NCI-H82 treated with DMSO at 0.1 percent for 48 hours (cell line): ENCODE measurements at regions not wholly inside any gene's neighbourhood (a gene's known extent, or its start where the extent isn't known, plus 50 kb on each side); places are given as distances from the start of the nearest gene placed in this dataset.

Experiments used
- DNase-seq: peaks from one replicate; lab custom pipeline; 2025; ENCODE audit not compliant: unreplicated experiment; lab: John Stamatoyannopoulos, UW

DNA sequence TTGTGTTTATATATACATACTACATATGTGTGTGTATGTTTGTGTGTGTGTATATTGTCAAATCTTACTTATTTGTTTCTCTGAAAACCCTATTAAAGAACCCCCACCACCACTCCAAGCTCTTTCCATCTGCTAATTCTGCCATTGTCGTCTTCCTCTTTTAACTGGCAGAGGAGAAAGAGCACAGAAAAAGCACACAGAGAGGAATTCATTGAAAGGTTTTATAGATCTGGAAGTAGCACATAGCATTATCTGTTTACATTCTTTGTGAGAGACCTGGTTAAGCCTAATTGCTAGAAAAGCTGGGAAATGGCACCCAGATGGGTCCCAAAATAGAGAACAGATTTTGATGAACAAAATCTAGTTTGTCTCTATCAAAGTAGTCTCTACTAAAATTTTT is 800.0 kb upstream of the PIK3C3 start:
- DNase-seq: no peak

DNA sequence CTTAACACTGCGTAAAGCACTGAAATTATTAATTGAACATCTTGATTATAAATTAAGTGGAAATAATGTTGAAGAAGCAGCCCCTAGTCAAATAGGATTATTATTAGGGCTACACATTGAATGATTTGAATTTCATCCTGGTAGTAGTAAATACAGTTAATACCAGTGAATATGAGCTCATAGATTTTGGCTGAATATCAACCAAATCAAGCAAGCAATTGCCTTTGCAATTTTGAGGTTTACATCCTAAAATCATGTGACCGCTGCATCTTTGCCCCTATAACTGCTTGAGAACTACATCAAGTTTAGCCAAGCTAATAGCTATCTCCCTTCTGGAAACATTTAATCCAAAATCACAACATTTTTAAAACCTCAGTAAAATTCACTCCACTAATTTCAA is 801.2 kb upstream of the PIK3C3 start:
- DNase-seq: no peak

DNA sequence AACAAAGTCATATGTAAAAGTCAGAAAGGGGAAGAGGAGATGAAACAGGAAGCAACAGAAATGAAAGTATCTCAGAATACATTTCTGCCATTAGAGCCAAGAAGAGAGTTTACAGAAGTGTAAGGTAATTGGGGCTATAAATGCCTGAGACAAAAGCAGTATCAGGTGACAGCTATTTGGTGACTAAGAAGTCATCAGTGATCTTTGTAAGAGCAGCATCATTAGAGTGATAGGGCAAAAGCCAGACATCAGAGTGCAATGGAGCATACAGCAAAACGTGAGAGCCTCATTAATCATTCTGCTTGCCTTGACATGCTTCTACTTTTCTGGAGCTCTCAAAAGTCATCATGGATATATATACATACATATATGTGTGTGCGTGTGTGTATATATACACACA is 804.7 kb upstream of the PIK3C3 start:
- no peak for DNase-seq

DNA sequence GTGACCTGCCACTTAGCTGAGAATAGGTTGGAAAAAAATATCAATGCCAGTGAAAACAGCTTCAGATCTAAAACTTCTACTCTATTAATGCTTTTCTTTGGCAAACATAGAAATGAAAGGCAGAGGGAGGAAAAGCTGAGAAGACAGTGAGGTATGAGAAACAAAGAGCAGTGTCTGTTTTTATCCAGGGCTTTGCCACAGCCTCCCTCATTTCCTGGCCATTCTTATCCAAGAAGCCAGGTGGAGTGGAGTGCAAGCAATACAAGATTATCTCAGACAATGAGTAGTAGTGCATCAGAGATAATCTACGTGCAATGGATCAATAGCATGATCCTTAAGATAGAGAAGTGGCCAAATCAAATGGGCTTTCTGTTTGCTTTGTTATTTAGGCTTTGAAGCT is 808.7 kb upstream of the PIK3C3 start:
- DNase-seq: peak; percentile 59

DNA sequence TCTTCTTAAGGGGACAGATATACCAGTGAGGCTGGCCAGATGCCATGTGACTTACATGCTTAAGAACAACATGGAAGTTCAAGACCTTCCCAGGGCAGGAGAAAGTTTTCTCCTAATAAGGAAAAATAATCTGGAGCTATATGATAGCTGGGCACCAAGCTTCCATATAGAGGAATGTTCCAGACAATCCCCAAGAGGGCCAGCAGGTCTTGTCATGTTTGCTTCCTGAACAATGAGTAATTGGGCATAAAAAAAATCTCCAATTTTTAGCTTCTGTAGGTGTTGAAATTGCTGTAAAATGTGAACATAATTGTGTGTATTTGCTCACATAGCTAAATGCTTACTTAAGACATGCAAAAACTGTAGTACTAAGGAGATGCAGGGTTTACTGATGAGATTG is 809.5 kb upstream of the PIK3C3 start:
- no peak for DNase-seq

DNA sequence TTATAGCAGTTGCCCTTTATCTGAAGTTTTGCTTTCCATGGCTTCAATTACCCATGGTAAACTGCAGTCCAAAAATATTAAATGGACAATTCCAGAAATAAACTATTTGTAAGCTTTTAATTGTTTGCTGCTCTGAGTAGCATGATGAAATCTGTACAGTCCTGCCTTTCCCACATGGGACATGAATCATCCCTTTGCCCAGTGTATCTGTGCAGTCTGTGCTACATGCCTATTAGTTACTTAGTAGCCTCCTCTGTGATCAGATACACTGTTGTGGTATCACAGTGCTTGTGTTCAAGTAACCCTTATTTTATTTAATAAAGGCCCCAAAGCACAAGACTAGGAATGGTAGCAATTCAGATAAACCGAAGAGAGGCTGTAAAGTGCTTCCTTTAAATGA is 810.6 kb upstream of the PIK3C3 start:
- no peak for DNase-seq

DNA sequence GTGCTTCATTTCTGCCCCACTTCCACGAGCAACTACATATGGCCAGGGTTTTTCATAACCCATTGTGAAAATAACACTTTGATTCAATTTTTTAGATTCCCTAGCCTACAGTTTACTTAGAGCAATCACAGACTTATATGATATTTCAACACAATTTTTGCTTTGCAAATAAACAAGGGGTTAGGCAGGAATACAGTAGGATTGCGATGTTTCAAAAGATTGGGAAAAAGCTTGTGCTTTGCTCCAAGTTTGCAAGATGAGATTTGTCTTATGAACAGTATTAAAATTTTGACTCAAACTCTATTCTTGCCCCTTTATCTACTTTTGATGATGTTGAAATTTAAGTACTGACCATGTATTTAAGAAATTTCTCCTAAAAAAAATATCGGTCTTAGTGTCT is 814.5 kb upstream of the PIK3C3 start:
- no peak for DNase-seq

DNA sequence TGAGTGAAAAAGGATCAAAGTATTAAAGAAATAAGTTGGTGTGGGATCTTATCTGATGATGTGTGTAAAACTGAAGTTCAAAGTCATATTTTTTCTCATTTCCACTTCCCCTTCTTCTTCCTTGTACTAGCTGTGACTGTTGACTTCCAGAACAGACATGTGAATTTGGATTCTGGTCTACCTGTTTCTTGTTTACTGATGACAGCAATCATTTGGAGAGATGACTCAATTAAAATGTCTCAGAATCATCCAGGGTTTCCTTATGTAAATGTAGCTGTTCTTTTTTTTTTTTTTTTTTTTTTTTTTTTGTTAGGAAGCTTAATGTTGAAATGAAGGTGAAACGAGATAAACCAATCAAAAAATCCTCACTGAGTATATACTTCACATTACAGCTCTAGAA is 819.9 kb upstream of the PIK3C3 start:
- no peak for DNase-seq

DNA sequence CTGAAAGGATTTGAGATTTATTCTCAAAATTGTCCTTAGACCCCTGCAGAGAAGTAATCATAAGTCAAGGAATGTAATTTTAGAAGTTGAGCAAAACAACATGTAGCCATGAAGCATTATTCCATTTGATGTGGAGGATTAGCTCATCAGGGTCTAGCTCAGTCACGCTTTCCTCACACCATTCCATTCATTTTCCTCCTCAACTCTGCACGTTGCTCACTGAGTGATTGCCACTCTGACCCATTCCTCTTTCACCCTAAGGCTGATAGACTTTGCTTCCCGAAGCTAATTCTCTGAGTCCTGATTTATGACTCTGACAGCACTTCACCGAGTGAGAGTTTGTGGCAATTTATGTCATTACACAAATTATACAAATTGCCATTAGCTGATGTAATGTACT is 820.6 kb upstream of the PIK3C3 start:
- DNase-seq: no peak

DNA sequence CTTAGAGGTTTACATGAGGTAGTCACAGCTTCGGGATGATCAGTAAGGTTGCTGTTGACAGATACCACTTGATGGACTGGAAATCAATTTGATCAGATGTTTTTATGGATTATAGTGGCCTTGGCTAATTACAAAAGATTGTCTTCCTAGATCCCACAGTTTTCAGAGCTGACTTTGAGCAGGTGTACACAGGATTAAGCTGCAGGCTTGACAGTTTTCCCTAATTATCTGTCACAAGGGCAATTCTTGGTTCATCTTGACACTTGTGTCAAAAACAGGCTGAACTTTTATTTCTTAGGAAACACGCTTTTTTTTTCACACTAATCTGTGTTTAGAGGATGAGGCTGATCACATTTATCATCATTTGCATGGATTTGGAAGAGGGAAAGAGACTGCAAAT is 824.0 kb upstream of the PIK3C3 start:
- peak; percentile 64 for DNase-seq

DNA sequence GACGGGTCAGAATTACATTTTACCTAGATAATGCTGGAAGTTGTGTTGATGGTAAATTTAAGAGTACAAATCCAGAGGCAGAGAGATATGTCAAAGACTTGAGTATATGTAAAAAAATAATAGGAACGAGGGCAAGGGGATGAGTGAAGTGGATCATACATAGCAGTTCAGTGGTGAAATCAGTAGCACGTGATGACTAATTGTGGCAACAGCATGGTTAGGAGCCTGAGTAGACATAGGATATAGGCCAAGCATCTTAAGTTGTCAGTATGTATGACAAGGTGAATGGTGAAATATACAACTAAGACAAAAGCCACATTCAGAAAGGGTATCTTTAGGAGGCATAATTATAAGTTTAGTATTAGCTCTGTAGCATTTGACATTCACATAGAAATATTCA is 826.5 kb upstream of the PIK3C3 start:
- no peak for DNase-seq

DNA sequence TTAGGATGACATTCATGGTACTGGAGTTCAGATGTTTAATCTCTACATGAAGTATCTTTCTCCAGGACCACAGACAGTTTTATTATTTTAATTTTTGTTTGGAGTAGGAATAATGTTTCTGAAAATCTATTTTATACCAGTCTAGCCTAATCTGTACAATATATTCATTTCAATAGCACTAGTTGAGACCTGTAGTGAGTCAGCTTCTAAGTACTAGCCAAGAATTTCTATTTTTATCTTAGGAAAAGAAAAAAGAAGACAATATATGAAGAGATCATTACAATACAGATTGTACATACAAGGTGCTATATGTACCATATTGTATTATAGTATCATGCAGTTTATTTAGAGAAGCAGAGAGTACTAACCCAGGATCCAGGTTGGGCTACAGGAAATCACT is 826.9 kb upstream of the PIK3C3 start:
- no peak for DNase-seq

DNA sequence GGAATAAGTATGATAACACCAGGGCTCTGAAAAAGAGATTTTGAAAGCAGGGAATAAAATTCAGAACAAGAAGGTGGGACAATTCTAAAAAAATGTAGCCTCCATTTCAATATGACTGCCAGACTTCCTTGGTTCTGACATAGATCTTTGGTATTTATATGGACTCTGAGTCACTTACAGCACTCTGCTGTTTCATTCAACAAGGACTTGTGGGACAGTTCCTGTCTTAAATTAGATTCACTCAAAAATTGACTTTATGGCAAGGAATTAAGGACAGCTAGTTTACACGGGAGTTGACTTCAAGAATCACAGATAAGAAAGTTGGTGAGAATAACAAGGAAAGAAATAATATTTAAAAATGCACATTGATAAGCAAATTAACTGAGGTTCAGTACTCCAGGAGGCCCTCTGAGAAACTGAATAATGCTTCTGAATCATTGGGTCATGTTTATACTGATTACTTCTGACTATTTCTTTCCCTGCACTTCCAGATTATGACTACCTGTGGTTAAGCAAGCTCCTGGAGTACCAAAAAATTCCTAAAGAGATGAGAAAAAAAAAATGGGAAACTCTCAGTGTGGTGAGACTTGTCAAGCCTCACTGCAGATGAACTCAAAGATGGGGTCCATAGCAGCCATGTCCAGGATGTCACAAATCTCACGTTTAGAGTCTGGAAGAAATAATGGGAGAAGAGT is 828.3 kb upstream of the PIK3C3 start:
- no peak for DNase-seq

DNA sequence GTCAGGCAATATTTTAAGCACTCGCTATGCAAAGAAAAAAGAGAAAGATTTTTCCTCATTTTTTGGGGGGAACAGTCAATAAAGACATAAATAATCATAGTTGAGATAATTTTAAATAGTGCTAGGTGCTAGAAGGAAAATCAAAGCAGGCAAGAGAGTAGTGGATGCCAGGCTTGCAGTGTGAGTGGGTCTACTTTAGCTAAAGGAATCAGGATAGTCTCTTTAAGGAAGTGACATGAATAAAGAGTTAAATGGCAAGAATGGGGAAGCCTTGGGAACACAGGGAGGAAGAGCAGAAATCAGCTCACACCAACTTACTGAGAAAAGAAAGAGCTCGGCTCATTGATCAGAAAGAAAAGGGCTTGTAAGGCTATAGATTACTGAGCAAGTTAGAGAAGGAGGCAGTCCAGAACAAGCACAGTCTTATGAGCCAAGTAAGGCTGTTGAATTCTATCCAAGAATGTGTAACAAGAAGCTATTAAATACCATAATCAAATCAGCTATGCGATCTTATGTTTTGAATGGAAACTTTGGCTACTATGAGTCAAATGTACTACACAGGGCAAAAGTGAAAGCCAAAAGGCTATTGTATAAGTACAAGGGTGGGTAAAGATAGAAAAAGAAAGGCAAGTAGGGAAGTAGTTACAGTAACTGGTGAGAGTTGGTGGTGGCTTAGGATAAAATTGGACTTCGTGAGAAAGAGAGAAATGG is 833.8 kb upstream of the PIK3C3 start:
- no peak for DNase-seq

DNA sequence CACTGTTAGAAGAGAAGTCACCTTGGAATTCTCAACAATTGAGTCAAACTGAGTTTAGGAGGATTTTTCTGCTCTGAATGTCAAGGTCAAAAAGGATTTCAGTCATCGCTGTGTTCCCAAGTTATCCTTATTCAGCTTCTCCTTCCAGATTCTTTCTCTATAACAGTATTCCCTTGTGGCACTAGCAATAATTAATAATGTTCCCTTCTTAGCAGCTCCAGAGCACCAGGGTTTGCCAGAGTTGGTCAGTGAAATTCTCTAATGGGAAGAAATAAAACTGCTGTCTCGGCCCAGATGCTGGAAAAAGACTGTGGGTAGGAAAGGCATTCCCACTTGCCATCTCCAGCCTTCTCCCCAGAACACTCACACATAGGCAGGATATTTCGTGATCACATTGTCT is 836.0 kb upstream of the PIK3C3 start:
- DNase-seq: no peak

DNA sequence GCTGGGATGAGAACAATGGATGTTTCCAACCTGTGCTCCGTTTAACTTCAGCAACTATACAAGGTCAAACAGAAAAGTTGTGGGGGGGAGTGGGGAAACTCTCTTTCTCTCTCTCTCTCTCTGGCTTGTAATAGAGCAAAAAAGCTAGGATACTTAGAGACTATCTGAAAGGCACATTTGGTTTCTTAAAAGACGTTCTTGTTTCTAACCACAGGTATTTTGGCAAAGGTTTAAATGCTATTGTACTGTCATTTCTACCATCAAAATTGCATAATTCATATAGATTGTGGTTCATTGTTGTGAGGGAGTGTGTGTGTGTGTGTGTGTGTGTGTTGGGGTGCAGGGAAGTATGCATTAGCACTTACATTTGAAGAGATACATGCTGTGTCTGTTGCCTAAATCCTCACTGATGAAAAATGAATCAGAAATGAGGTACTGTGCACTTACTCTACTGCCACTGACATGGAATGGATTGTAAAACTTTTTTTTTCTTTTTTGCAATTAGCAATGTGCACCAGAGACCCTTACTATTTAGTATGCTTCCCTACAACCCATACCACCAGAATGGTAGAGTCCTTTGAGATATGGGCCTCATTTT is 841.0 kb upstream of the PIK3C3 start:
- DNase-seq: no peak

DNA sequence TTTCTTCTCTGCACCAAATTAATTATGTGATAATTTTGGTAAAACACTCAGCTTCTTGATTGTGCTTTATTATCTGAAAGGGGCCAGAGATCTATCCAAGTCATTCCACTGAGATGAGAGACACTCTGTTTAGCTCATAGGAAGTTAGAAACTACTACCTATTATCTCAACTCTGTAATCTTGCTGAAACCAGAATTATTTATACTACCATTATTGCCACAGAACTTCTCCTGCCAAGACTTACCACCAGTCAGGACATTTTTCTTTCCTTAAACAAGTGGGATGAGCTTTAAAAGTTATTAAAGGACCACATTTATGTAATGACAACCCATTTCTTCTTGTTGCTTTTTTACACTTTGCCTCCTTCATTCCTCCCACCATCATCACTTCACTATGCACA is 855.6 kb upstream of the PIK3C3 start:
- no peak for DNase-seq

DNA sequence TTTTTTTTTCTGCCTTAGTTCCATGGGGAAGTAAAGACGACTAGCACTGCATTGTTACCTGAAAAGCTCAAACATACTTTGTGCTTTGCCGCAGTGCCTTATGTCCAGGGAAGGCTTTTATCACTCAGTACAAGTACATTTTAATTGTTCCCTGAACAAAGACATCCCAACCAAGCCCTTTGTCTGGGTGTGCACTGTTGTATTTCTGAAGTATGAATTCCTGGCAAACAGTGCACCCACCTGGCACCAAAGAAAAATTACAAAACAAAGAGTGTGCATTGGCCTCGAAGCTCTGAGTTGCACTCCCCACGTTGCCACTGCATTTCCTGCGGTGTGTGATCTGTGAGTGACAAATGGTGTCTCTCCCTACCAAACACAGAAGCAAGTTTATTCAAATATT is 858.5 kb upstream of the PIK3C3 start:
- peak; percentile 9 for DNase-seq

DNA sequence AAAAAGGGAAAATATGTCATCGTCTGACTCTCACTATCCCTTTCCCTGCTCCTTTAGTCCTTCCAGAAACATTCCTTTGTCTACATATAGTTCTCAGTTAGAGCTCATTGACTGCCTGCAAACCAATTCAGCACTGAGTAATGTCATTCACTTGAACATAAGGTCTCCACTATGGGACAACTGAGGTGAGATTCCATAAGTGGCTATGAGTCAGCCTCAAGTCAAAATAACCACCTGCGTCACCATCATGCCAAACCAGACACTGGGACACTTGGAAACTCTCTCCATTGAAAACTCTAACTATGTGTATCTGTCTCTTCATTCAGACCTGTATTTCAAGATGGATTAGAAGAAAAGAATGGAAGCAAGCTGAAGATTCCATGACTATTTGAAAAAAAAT is 878.0 kb upstream of the PIK3C3 start:
- no peak for DNase-seq

DNA sequence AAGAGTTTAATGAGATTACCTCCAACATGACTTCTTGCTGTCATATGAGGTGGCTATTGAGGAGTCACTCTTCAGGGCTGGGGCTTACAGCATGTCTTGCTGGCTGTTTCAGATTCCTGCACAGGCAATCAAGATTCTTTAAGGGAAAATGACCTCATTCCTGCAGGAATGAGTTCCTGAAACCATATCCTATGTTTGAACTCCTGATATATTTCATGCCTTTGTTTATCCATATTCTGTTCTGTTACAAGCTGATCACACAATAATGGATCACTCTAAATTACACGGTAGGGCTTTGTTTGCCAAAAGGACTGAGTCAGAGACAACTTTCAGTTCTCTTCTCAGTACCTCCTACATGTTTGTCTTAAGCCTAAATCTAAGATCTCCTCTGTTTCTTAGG is 879.8 kb upstream of the PIK3C3 start:
- DNase-seq: peak; percentile 1

DNA sequence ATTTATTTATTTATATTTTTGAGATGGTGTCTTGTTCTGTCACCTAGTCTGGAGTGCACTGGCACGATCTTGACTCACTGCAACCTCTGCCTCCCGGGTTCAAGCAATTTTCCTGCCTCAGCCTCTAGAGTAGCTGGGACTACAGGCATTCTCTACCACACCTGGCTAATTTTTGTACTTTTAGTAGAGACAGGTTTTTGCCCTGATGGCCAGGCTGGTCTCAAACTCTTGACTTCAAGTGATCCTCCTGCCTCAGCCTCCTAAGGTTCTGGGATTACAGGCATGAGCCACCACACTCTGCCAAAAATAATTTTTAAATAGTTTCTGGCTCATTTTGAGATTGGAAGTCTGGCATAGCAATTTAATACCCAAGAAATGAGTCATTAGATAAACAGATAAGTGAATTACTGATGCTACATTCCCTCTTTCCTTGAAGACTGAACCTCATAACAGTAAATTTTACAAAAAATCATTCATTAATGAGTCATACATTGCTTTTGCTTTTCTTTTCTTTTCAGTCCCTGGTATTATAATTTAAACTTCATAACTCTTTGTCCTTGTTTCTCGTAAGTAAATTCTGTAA is 881.6 kb upstream of the PIK3C3 start:
- no peak for DNase-seq

DNA sequence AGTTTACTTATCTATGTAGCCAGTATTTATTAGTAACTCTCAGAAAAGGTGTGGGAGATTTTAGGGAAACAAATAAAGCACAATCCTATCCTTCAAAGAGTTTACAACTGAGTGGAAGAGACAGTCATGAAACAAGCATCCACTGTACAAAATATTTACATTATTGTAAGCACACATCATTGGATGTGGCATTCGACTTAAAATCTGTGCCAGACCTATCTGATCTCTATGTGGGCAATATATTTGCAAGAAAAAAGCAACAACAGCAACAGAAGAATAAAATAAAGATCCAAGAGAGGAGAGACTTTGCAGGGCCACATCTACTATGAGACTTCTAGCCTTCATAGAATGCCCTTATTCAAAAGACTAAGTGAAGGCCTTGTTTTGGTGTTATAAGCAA is 882.1 kb upstream of the PIK3C3 start:
- no peak for DNase-seq
